ENCODE measurements at regions not wholly inside any gene's neighbourhood (a gene's known extent, or its start where the extent isn't known, plus 50 kb on each side); places are given as distances from the start of the nearest gene placed in this dataset.

- no peak for TF ChIP-seq CTCF (tag by site-specific recombination; IDR thresholded peaks at IDR 0.05)
- no peak for TF ChIP-seq ZNF398 (tag by site-specific recombination; IDR thresholded peaks at IDR 0.05)
- no peak for TF ChIP-seq ATF2 (tag by site-specific recombination; IDR thresholded peaks at IDR 0.05; ENCODE audit: low read depth)
- TF ChIP-seq ZFP41 (tag by site-specific recombination; IDR thresholded peaks at IDR 0.05; ENCODE audit: borderline replicate concordance): no peak
- no peak for TF ChIP-seq ZNF558 (tag by site-specific recombination; IDR thresholded peaks at IDR 0.05)
- TF ChIP-seq ZNF488 (tag by site-specific recombination; IDR thresholded peaks at IDR 0.05): no peak
- no peak for TF ChIP-seq ZNF324 (tag by site-specific recombination; IDR thresholded peaks at IDR 0.05)
- TF ChIP-seq ZNF146 (tag by site-specific recombination; IDR thresholded peaks at IDR 0.05): no peak
Observed at GRCh38 chr3:153528473-153528872, 366.4 kb downstream of the RAP2B start.

Data from HEK293 (cell line).